Neuronal stem cell (in vitro differentiated cells): ENCODE measurements at regions not wholly inside any gene's neighbourhood (a gene's known extent, or its start where the extent isn't known, plus 50 kb on each side); places are given as distances from the start of the nearest gene placed in this dataset.

Experiments
- DNase-seq: peaks from one replicate; pipeline ENCODE4 v3.0.0-alpha.2; 2013; ENCODE audit warnings: low spot score
- H2AFZ ChIP-seq: one replicate; pipeline ENCODE4 v1.6.1; 2013; ENCODE audit warnings: mild to moderate bottlenecking, low read length, inconsistent platforms
- H2AK5ac ChIP-seq: 2 replicates; pipeline ENCODE4 v1.6.1; 2013; ENCODE audit warnings: low read depth, mild to moderate bottlenecking, inconsistent platforms, low read length, moderate library complexity, mixed read lengths
- H2BK120ac ChIP-seq: 2 replicates; pipeline ENCODE4 v1.6.1; 2013; ENCODE audit warnings: low read depth, mild to moderate bottlenecking, inconsistent platforms, low read length, moderate library complexity, mixed read lengths
- H2BK12ac ChIP-seq: one replicate; pipeline ENCODE4 v1.6.1; 2013; ENCODE audit warnings: low read length, inconsistent platforms
- H2BK15ac ChIP-seq: 2 replicates; pipeline ENCODE4 v1.6.1; 2013; ENCODE audit warnings: mild to moderate bottlenecking, low read length, inconsistent platforms, mixed read lengths
- H2BK5ac ChIP-seq: one replicate; pipeline ENCODE4 v1.6.1; 2013; ENCODE audit warnings: inconsistent platforms, mild to moderate bottlenecking, low read length, moderate library complexity
- H3K14ac ChIP-seq: one replicate; pipeline ENCODE4 v1.6.1; 2013; ENCODE audit warnings: low read length, inconsistent platforms
- H3K18ac ChIP-seq: 2 replicates; pipeline ENCODE4 v1.6.1; 2013; ENCODE audit warnings: low read length, inconsistent platforms
- H3K23ac ChIP-seq: 2 replicates; pipeline ENCODE4 v1.6.1; 2013; ENCODE audit warnings: low read depth, mild to moderate bottlenecking, mixed read lengths, low read length, inconsistent platforms; ENCODE audit not compliant: poor library complexity
- H3K27ac ChIP-seq: replicated peaks from 3 replicates; pipeline ENCODE4 v1.5.1; 2013; ENCODE audit warnings: low read length, inconsistent platforms
- H3K27me3 ChIP-seq, 3 experiments: 2 replicates each; pipeline ENCODE4 v1.6.1; 2013; ENCODE audit warnings: low read length in 3 of 3, mild to moderate bottlenecking in 2 of 3, inconsistent platforms in 1 of 3, low read depth in 1 of 3, mixed read lengths in 1 of 3, moderate library complexity in 1 of 3; ENCODE audit not compliant: control insufficient read depth in 3 of 3, insufficient read depth in 3 of 3
- H3K36me3 ChIP-seq, 2 donors: replicated peaks in 1 of 2; 2 replicates each; pipeline ENCODE4 v1.6.1; 2013; ENCODE audit warnings: low read length in 2 of 2; ENCODE audit not compliant: control insufficient read depth in 2 of 2, insufficient read depth in 2 of 2
- H3K4ac ChIP-seq: 2 replicates; pipeline ENCODE4 v1.6.1; 2013; ENCODE audit warnings: inconsistent platforms, mild to moderate bottlenecking, low read length, moderate library complexity
- H3K4me1 ChIP-seq, 2 donors: 1 replicate in 1 of 2; 2 replicates in 1 of 2; pipeline ENCODE4 v1.6.1; 2013; ENCODE audit warnings: low read length in 2 of 2, low read depth in 1 of 2; ENCODE audit not compliant: control insufficient read depth in 2 of 2, insufficient read depth in 1 of 2
- H3K4me2 ChIP-seq: one replicate; pipeline ENCODE4 v1.6.1; 2013; ENCODE audit warnings: mild to moderate bottlenecking, low read length, inconsistent platforms; ENCODE audit not compliant: insufficient read depth, poor library complexity, severe bottlenecking
- H3K4me3 ChIP-seq, 2 donors: 2 replicates each; pipeline ENCODE4 v1.5.1; 2013; ENCODE audit warnings: low read length in 2 of 2, mild to moderate bottlenecking in 2 of 2, inconsistent platforms in 1 of 2, moderate library complexity in 1 of 2
- H3K79me1 ChIP-seq: one replicate; pipeline ENCODE4 v1.6.1; 2013; ENCODE audit warnings: low read depth, mild to moderate bottlenecking, inconsistent platforms, low read length, moderate library complexity
- H3K9ac ChIP-seq: one replicate; pipeline ENCODE4 v1.6.1; 2013; ENCODE audit warnings: mild to moderate bottlenecking, low read depth, low read length, inconsistent platforms; ENCODE audit not compliant: poor library complexity
- H3K9me3 ChIP-seq, 2 donors: replicated peaks in 1 of 2; 2 replicates each; pipeline versions ENCODE3 to v1.6.1; 2013; ENCODE audit warnings: low read length in 2 of 2, mild to moderate bottlenecking in 2 of 2, inconsistent platforms in 1 of 2, low read depth in 1 of 2, mixed read lengths in 1 of 2, moderate library complexity in 1 of 2; ENCODE audit not compliant: control insufficient read depth in 2 of 2, insufficient read depth in 1 of 2
- H4K8ac ChIP-seq: one replicate; pipeline ENCODE4 v1.6.1; 2013; ENCODE audit warnings: low read depth, mild to moderate bottlenecking, inconsistent platforms, low read length, moderate library complexity
- H4K91ac ChIP-seq: one replicate; pipeline ENCODE4 v1.6.1; 2013; ENCODE audit warnings: low read length, low read depth, mild to moderate bottlenecking, inconsistent platforms; ENCODE audit not compliant: poor library complexity
- WGBS, 2 donors: extraction: QIAGEN DNeasy Blood & Tissue Kit; methylation state at CpG; one replicate each; pipeline ENCODE4 v1.1.7; 2013; ENCODE audit warnings: missing lambda C conversion rate in 2 of 2, mixed read lengths in 1 of 2; ENCODE audit not compliant: insufficient read length in 2 of 2, insufficient replicate concordance in 1 of 2; ENCODE audit errors: extremely low coverage in 2 of 2; 5-methylcytosine and 5-hydroxymethylcytosine counted together

DNA sequence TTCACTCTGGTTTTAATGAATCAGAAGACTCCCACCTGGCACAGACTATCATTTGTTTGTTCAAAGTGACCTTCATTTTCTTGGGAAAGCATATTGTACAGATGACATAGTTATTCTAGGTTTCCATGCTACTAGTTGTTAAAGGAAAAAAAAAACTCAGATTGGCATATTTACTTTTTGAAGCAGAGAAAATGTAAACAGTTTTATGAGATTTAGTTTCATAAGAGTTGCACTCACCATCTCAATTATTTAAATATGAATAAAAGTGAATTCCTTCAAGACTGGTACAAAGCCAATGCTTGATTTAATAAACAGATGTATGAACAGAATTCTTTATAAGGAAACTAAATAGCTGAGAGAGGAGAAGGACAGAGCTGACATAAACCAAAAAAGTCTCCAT is 280.3 kb upstream of the UGT8 start:
- Histone ChIP-seq H3K14ac (no peak overlapping the region), H3K18ac (no peak overlapping the region), H3K4me2 (no peak overlapping the region), H3K27me3 (no peaks in the 10 kb centered on the region), H3K27ac (no peak overlapping the region), H2AK5ac (no peak overlapping the region), H2BK15ac (no peak overlapping the region), H3K4me1 (no peaks in the 10 kb centered on the region), H4K91ac (no peak overlapping the region), H3K9ac (no peak overlapping the region), H2BK5ac (no peak overlapping the region), H4K8ac (no peak overlapping the region), H3K23ac (no peak overlapping the region), H3K79me1 (no peaks in the 10 kb centered on the region), H3K4me3 (no peak overlapping the region), H3K9me3 (no peaks in the 10 kb centered on the region), H2AFZ (no peak overlapping the region), H3K36me3 (no peaks in the 10 kb centered on the region), H2BK120ac (no peak overlapping the region), H3K4ac (no peak overlapping the region), H2BK12ac (no peak overlapping the region)
- no peak for DNase-seq

GRCh38 chr4:114320126-114320525 is 278.5 kb upstream of the UGT8 start:
- Histone ChIP-seq H4K8ac (no peak overlapping the region), H2BK12ac (no peak overlapping the region), H3K79me1 (no peaks in the 10 kb centered on the region), H3K23ac (no peak overlapping the region), H3K4me3 (no peak overlapping the region), H3K27me3 (no peaks in the 10 kb centered on the region), H3K4ac (no peak overlapping the region), H2BK5ac (no peak overlapping the region), H4K91ac (no peak overlapping the region), H2BK120ac (no peak overlapping the region), H2AFZ (no peak overlapping the region), H2BK15ac (no peak overlapping the region), H3K14ac (no peak overlapping the region), H3K9ac (no peak overlapping the region), H3K36me3 (no peaks in the 10 kb centered on the region), H2AK5ac (no peak overlapping the region), H3K27ac (no peak overlapping the region), H3K9me3 (no peaks in the 10 kb centered on the region), H3K4me1 (no peaks in the 10 kb centered on the region), H3K4me2 (no peak overlapping the region), H3K18ac (no peak overlapping the region)
- no peak for DNase-seq
- WGBS, 2 donors, result no CpG with 5 or more reads among the region's 2 CpGs

DNA sequence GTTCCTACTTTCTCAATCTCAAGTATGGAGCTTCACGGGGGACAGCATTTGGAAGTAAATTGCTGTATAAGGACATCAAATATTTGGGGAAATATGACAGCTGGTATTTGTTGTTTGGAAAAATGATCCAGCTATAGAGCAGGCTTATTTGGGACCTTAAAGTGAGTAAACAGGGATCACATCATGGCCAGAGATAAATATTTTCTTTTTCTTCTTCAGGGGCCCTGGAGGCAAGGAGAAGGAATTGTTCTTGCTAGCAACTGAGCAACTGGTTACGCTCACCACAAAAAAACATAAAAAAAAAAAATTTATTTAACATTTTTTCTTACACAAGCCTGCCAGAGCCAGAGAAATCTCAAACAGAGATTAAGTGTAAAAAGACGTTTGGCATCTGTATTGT is 277.2 kb upstream of the UGT8 start:
- H3K4me3 ChIP-seq, result no peak overlapping the region
- no peak overlapping the region for H3K27ac ChIP-seq
- DNase-seq, result no peak
- no peak overlapping the region for H3K4me2 ChIP-seq
- no peaks in the 10 kb centered on the region for H3K36me3 ChIP-seq
- H3K27me3 ChIP-seq, result no peaks in the 10 kb centered on the region
- H2AFZ ChIP-seq, result no peak overlapping the region
- H2BK120ac ChIP-seq, result no peak overlapping the region
- H3K9me3 ChIP-seq, result no peaks in the 10 kb centered on the region
- H2BK5ac ChIP-seq, result no peak overlapping the region
- H3K4me1 ChIP-seq, result no peaks in the 10 kb centered on the region
- H3K14ac ChIP-seq, result no peak overlapping the region
- no peak overlapping the region for H3K4ac ChIP-seq
- H4K91ac ChIP-seq, result no peak overlapping the region
- WGBS, 2 donors, result no CpG with 5 or more reads among the region's 3 CpGs
- H3K79me1 ChIP-seq, result no peaks in the 10 kb centered on the region
- H3K9ac ChIP-seq, result no peak overlapping the region
- H4K8ac ChIP-seq, result no peak overlapping the region
- no peak overlapping the region for H2BK12ac ChIP-seq
- H2BK15ac ChIP-seq, result no peak overlapping the region
- no peak overlapping the region for H3K23ac ChIP-seq
- no peak overlapping the region for H3K18ac ChIP-seq
- H2AK5ac ChIP-seq, result no peak overlapping the region

- no peak for DNase-seq
- no peak overlapping the region for H2BK12ac ChIP-seq
- no peak overlapping the region for H2BK120ac ChIP-seq
- H4K91ac ChIP-seq, result no peak overlapping the region
- H3K18ac ChIP-seq, result no peak overlapping the region
- WGBS, 2 donors, result no CpG with 5 or more reads among the region's 3 CpGs
- no peak overlapping the region for H3K4ac ChIP-seq
- H3K23ac ChIP-seq, result no peak overlapping the region
- H3K4me2 ChIP-seq, result no peak overlapping the region
- no peaks in the 10 kb centered on the region for H3K36me3 ChIP-seq
- no peaks in the 10 kb centered on the region for H3K27me3 ChIP-seq
- H3K4me3 ChIP-seq, result no peak overlapping the region
- H3K4me1 ChIP-seq, result no peaks in the 10 kb centered on the region
- H3K27ac ChIP-seq, result no peak overlapping the region
- no peak overlapping the region for H2AFZ ChIP-seq
- no peak overlapping the region for H3K9ac ChIP-seq
- H4K8ac ChIP-seq, result no peak overlapping the region
- H2BK5ac ChIP-seq, result no peak overlapping the region
- no peaks in the 10 kb centered on the region for H3K79me1 ChIP-seq
- H3K9me3 ChIP-seq, result no peaks in the 10 kb centered on the region
- no peak overlapping the region for H2BK15ac ChIP-seq
- H2AK5ac ChIP-seq, result no peak overlapping the region
- H3K14ac ChIP-seq, result no peak overlapping the region
Observed at GRCh38 chr4:114323841-114324240, 274.8 kb upstream of the UGT8 start.
